Naive thymus-derived CD8-positive, alpha-beta T cell (primary cell): ENCODE measurements at regions not wholly inside any gene's neighbourhood (a gene's known extent, or its start where the extent isn't known, plus 50 kb on each side); places are given as distances from the start of the nearest gene placed in this dataset.
A peak's percentile ranks its signal among the peaks of the same experiment; 100 is the strongest.

Experiments used
- ATAC-seq, 2 donors: fragments of 150-1000 bp; cut with Tn5 transposase in 1 of 2; sonication (Bioruptor Pico), chemical (Tn5 transposase) in 1 of 2; 1 replicate in 1 of 2; 2 replicates in 1 of 2; pipeline ENCODE4 v1.10.0; 2021; ENCODE audit warnings: mild to moderate bottlenecking in 2 of 2, moderate library complexity in 2 of 2
- POLR2A ChIA-PET: fragments of 350-600 bp; sonication (Branson Sonifier 250); formaldehyde crosslinking; loops from one replicate; lab custom pipeline; 2021; ENCODE audit warnings: antibody characterized with exemption; lab: Charles Lee
- DNase-seq, 10 donors: peaks; one replicate each; pipeline versions ENCODE4 v3.0.0 to v3.0.0-alpha.2; 2020 to 2022
- H3K27ac Mint-ChIP-seq, 10 donors: one replicate each; pipeline ENCODE4 v1.8.0; 2020 to 2022; ENCODE audit warnings: mild to moderate bottlenecking in 10 of 10, mixed read lengths in 10 of 10, moderate library complexity in 4 of 10, inconsistent platforms in 1 of 10
- H3K27me3 Mint-ChIP-seq, 5 donors: one replicate each; pipeline ENCODE4 v1.8.0; 2021 to 2022; ENCODE audit warnings: mixed read lengths in 5 of 5
- H3K36me3 Mint-ChIP-seq, 3 donors: one replicate each; pipeline ENCODE4 v1.8.0; 2020 to 2022; ENCODE audit warnings: mixed read lengths in 3 of 3, mild to moderate bottlenecking in 2 of 3, inconsistent platforms in 1 of 3
- H3K4me1 Mint-ChIP-seq, 4 donors: one replicate each; pipeline ENCODE4 v1.8.0; 2021 to 2022; ENCODE audit warnings: mixed read lengths in 4 of 4
- H3K4me3 Mint-ChIP-seq, 10 donors: one replicate each; pipeline ENCODE4 v1.8.0; 2020 to 2022; ENCODE audit warnings: mild to moderate bottlenecking in 10 of 10, mixed read lengths in 10 of 10, moderate library complexity in 6 of 10, inconsistent platforms in 1 of 10
- H3K9me3 Mint-ChIP-seq, 9 donors: one replicate each; pipeline ENCODE4 v1.8.0; 2020 to 2022; ENCODE audit warnings: mixed read lengths in 9 of 9, mild to moderate bottlenecking in 3 of 9, inconsistent platforms in 1 of 9, moderate library complexity in 1 of 9

DNA sequence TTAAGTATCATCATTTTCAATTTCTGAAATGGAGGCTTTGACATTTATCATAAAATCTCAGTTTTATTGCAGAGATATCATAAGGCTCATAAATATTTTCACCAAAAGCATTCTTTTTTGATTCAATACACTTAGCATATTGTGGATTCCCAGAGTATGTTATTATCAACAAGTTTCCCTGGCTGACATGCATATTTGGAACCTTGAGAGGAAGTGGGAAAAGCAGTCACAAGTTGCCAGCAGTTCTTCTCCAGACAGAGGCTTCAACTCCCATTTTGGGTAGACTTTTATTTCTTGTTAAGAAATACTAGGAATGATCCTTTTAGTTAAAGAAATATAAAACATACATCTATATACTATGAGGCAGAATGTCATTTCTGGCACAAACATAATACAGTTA lies 236.5 kb downstream of the ASXL3 start:
- Mint-ChIP-seq H3K4me1 (no peaks in the 10 kb centered on the region), H3K27ac (no peak overlapping the region), H3K9me3 (peaks cover 0 to 22% (median 7%) of the 10 kb centered on the region in 9 donors), H3K36me3 (no peaks in the 10 kb centered on the region), H3K27me3 (peaks cover 0 to 4% (median 0%) of the 10 kb centered on the region in 5 donors), H3K4me3 (no peak overlapping the region)
- POLR2A ChIA-PET = no interaction called here
- DNase-seq = no peak
- ATAC-seq = no peak

DNA sequence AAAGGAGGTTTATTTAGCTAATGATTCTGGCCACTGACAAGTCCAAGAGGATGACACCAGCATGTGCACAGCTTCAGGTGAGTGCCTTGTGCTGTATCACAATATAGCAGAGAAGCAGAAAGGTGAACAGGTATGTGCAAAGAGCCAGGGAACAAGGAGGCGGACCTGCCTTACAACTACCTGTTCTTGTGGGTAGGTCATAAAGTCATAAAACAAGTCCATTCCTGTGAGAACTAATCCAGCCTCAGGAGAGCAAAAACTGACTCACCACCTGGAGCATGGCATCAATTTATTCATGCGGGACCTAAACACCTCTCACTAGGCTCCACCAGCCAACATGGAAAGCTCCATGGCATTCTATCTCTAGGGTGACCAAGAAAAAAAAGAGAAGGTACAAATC lies 234.2 kb downstream of the ASXL3 start:
- POLR2A ChIA-PET = no interaction called here
- ATAC-seq = no peak
- no peaks in the 10 kb centered on the region for H3K4me1 Mint-ChIP-seq

DNA sequence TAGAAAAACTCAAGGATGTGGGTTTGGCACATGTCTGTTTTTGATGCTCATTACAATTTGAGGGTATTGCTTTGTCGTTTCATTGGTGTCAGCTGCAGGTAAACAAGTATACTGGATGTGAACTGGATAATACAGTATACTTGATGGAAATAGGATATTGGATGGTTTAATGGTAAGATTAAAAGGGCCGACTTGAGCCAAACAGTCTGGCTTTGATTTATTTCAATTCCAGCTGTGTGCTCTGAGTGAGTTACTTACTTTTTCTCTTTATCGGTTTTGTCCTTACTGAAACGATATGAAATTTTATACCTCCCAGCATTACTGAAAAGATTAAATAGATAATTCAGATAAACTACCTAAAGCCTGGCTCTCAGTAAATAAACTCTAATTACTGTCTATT lies 227.6 kb downstream of the ASXL3 start:
- H3K9me3 Mint-ChIP-seq = peaks cover 0 to 17% (median 3%) of the 10 kb centered on the region in 9 donors
- ATAC-seq = no peak
- no peak overlapping the region for H3K4me3 Mint-ChIP-seq
- peaks cover 0 to 4% (median 0%) of the 10 kb centered on the region in 5 donors for H3K27me3 Mint-ChIP-seq
- no peaks in the 10 kb centered on the region for H3K4me1 Mint-ChIP-seq
- DNase-seq = no peak
- no peak overlapping the region for H3K27ac Mint-ChIP-seq
- H3K36me3 Mint-ChIP-seq = no peaks in the 10 kb centered on the region
- POLR2A ChIA-PET = no interaction called here

More for the DNA sequence above, 234.2 kb downstream of the ASXL3 start:
- no peaks in the 10 kb centered on the region for H3K36me3 Mint-ChIP-seq
- peaks cover 0 to 19% (median 4%) of the 10 kb centered on the region in 9 donors for H3K9me3 Mint-ChIP-seq
- no peak overlapping the region for H3K4me3 Mint-ChIP-seq
- no peak for DNase-seq
- no peak overlapping the region for H3K27ac Mint-ChIP-seq
- H3K27me3 Mint-ChIP-seq = peaks cover 0 to 4% (median 0%) of the 10 kb centered on the region in 5 donors

- Mint-ChIP-seq H3K9me3 (peaks cover 0 to 12% (median 0%) of the 10 kb centered on the region in 9 donors), H3K4me1 (no peaks in the 10 kb centered on the region), H3K4me3 (no peak overlapping the region), H3K27ac (no peak overlapping the region), H3K27me3 (no peaks in the 10 kb centered on the region), H3K36me3 (no peaks in the 10 kb centered on the region)
- ATAC-seq (no peak), DNase-seq (no peak)
- POLR2A ChIA-PET = no interaction called here
These were observed 226.2 kb downstream of the ASXL3 start for GRCh38 chr18:33804258-33804657.

DNA sequence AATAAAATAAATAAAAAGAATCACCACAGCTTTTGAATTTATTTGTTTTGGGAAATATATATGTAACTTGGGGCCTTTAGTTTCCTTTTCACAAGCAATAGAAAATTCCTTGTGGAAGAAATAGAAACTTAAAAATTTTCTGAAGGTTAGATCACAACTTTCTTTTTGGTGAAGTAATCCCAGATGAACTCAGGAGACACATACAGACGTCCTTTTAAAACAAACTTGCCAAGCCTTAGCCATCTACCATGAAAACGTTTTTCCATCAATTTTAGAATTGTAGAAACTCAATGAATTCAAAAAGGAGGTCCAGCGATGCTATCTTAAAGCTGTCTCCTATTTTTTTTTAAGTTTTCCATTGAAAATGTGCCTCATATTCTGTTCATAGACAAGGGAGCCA lies 225.6 kb downstream of the ASXL3 start:
- Mint-ChIP-seq H3K27me3 (no peaks in the 10 kb centered on the region), H3K9me3 (peaks cover 0 to 12% (median 0%) of the 10 kb centered on the region in 9 donors), H3K36me3 (no peaks in the 10 kb centered on the region), H3K4me3 (no peak overlapping the region), H3K27ac (no peak overlapping the region), H3K4me1 (no peaks in the 10 kb centered on the region)
- POLR2A ChIA-PET = no interaction called here
- DNase-seq = no peak
- no peak for ATAC-seq

GRCh38 chr18:33802955-33803354 lies 224.9 kb downstream of the ASXL3 start:
- no peak for DNase-seq
- peak overlapping the region in 1 of 10 donors; percentile 44 for H3K27ac Mint-ChIP-seq
- no peak overlapping the region for H3K4me3 Mint-ChIP-seq
- H3K4me1 Mint-ChIP-seq = no peaks in the 10 kb centered on the region
- H3K27me3 Mint-ChIP-seq = no peaks in the 10 kb centered on the region
- ATAC-seq = no peak
- POLR2A ChIA-PET = no interaction called here
- H3K36me3 Mint-ChIP-seq = no peaks in the 10 kb centered on the region
- peaks cover 0 to 12% (median 0%) of the 10 kb centered on the region in 9 donors for H3K9me3 Mint-ChIP-seq
